ENCODE measurements at regions not wholly inside any gene's neighbourhood (a gene's known extent, or its start where the extent isn't known, plus 50 kb on each side); places are given as distances from the start of the nearest gene placed in this dataset.

DNA sequence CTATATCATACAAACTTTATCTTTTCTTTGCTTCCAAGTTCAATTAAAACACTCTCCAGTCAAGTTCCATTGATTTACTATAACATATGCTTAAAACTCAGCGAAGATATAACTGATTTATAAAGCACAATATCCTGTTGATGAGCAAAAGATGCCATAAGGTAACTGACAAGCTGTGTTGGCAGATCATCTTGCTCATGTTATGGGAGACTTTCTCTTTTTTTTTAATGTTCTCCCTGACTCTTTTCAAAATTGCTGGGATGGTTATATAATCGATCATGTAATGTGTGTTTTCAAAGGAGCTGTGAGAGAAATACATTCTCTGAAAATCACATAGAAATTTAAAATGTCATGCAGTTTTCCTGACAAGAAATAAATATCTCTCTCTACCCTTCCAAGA is 293.5 kb downstream of the MED10 start:
- H3K36me3 ChIP-seq: no peaks in the 10 kb centered on the region
- DNase-seq: no peak
- H3K27me3 ChIP-seq: no peaks in the 10 kb centered on the region
- no peak for ATAC-seq
- intact Hi-C loops (cut with DNase I): no loop called here
- no peak overlapping the region for H3K27ac ChIP-seq
- H3K4me1 ChIP-seq: no peaks in the 10 kb centered on the region
- TF ChIP-seq, protein P1, sequence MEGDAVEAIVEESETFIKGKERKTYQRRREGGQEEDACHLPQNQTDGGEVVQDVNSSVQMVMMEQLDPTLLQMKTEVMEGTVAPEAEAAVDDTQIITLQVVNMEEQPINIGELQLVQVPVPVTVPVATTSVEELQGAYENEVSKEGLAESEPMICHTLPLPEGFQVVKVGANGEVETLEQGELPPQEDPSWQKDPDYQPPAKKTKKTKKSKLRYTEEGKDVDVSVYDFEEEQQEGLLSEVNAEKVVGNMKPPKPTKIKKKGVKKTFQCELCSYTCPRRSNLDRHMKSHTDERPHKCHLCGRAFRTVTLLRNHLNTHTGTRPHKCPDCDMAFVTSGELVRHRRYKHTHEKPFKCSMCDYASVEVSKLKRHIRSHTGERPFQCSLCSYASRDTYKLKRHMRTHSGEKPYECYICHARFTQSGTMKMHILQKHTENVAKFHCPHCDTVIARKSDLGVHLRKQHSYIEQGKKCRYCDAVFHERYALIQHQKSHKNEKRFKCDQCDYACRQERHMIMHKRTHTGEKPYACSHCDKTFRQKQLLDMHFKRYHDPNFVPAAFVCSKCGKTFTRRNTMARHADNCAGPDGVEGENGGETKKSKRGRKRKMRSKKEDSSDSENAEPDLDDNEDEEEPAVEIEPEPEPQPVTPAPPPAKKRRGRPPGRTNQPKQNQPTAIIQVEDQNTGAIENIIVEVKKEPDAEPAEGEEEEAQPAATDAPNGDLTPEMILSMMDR (IDR thresholded peaks at IDR 0.05): no peak
- no peaks in the 10 kb centered on the region for H3K9me3 ChIP-seq
- H3K4me3 ChIP-seq: no peak overlapping the region

DNA sequence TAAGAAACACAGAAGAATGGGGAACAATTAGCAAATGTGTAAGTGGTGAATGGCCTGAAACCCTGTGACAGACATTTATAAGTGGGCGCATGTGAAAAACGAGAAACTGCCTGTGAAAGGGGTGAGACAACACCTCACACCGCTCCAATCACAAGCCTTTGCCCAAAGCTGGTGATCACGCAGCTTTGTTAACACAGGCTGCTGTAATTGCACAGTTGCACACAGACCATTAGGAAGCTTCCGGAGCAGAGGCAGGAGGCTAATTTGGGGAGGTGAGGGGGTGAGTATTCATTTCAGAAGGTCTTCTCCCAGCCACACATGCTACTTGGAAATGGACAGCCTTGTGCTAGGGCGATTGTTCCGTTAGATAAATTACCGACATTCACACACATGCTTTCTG is 294.0 kb downstream of the MED10 start:
- intact Hi-C loops (cut with DNase I): no loop called here
- no peaks in the 10 kb centered on the region for H3K9me3 ChIP-seq
- ATAC-seq: no peak
- DNase-seq: no peak
- no peaks in the 10 kb centered on the region for H3K4me1 ChIP-seq
- no peaks in the 10 kb centered on the region for H3K36me3 ChIP-seq
- no peak overlapping the region for H3K4me3 ChIP-seq
- TF ChIP-seq, protein P1 (IDR thresholded peaks at IDR 0.05): no peak
- no peaks in the 10 kb centered on the region for H3K27me3 ChIP-seq
- H3K27ac ChIP-seq: no peak overlapping the region

DNA sequence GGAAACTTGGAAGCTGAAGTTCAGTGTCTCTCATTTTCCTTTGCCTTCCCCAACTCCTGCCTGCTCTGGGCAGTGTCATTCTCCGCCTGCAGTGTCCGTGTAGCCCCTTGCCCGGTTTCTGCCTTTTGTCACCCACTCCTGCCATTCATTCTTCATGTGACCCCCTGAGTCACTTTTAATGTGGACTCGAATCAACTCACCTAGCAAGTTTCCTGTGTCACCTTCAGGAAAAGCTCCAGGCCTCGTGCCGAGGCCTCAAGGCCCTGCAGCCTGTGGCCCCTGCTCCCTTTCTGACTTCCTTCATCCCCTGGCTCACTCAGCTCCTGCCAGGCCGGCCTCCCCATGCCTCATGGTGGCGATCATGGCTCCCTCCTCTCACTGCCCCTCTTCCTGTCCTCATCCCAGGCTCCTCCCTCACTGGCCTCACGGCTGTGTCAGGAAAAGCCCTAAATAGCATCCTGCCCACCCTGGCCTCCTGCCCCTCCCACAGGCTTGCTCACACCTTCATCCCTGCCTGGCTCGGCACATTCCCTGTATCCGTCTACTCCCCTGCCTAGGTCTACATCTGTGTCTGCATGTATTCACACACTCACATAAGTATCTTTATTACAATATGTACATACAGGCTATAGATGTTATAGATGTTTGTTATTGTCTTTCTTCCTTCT is 294.9 kb downstream of the MED10 start:
- Histone ChIP-seq H3K27me3 (no peaks in the 10 kb centered on the region), H3K36me3 (no peaks in the 10 kb centered on the region), H3K9me3 (no peaks in the 10 kb centered on the region), H3K4me3 (no peak overlapping the region), H3K27ac (no peak overlapping the region), H3K4me1 (no peaks in the 10 kb centered on the region)
- TF ChIP-seq, protein P1 (IDR thresholded peaks at IDR 0.05): no peak
- DNase-seq (no peak), ATAC-seq (no peak)
- intact Hi-C loops (cut with DNase I): no loop called here

DNA sequence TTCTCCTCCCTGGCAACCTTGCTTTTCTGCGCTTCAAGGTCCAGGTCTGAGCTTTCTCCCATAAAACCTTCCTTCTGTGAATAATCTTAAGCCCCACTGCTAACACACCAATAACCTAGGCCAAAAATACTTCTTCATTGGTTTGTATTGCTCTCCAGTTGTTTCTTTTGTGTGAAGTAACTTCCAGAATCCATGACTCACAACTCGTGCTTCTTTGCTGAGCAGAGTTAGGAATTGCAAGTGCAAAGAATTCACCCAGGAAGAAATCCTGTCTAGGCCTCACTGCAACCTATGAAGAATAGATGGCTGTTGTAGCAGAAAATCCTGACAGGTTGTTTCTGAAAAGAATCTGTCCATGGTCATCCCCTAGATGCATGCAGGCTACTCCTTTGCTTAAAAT is 295.7 kb downstream of the MED10 start:
- DNase-seq: no peak
- TF ChIP-seq, protein P1 (IDR thresholded peaks at IDR 0.05): no peak
- H3K27ac ChIP-seq: no peak overlapping the region
- H3K36me3 ChIP-seq: no peaks in the 10 kb centered on the region
- no peaks in the 10 kb centered on the region for H3K4me1 ChIP-seq
- no peak for ATAC-seq
- H3K27me3 ChIP-seq: no peaks in the 10 kb centered on the region
- no peaks in the 10 kb centered on the region for H3K9me3 ChIP-seq
- no peak overlapping the region for H3K4me3 ChIP-seq
- intact Hi-C loops (cut with DNase I): no loop called here

DNA sequence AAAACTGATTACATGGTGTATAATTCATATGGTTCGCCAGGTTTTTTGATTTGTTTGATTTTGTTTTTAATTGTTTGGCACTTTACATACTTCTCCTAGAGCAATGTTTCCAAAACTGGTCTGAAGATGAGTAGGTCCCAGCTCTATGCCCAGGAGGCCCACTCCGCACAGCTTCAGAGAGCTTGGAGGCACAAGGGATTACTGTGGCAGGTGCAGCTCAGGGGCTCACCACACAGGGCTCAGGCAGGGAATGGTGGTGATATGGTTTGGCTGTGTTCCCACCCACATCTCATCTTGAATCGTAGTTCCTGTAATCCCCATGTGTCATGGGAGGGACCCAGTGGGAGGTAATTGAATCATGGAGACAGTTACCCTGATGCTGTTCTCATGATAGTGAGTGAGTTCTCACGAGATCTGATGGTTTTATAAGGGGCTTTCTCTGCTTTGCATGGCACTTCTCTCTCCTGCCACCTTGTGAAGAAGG is 296.6 kb downstream of the MED10 start:
- intact Hi-C loops (cut with DNase I): no loop called here
- no peak for DNase-seq
- ATAC-seq: no peak
- Histone ChIP-seq H3K27me3 (no peaks in the 10 kb centered on the region), H3K9me3 (no peaks in the 10 kb centered on the region), H3K4me3 (no peak overlapping the region), H3K36me3 (no peaks in the 10 kb centered on the region), H3K4me1 (no peaks in the 10 kb centered on the region), H3K27ac (no peak overlapping the region)
- TF ChIP-seq, protein P1 (IDR thresholded peaks at IDR 0.05): no peak
